ENCODE measurements at regions not wholly inside any gene's neighbourhood (a gene's known extent, or its start where the extent isn't known, plus 50 kb on each side); places are given as distances from the start of the nearest gene placed in this dataset.
A peak's percentile ranks its signal among the peaks of the same experiment; 100 is the strongest.

GRCh38 chr13:80408270-80408669 lies 67.3 kb upstream of the SPRY2 start:
- ChIA-PET CTCF (no interaction called here), POLR2A (ENCODE audit: unreplicated experiment) (no interaction called here)
- Histone ChIP-seq H3K14ac (replicated peaks; ENCODE audit: low read depth, low read length) (no peak overlapping the region), H3K36me3 (ENCODE audit: control insufficient read depth, insufficient read depth, low read length) (no peaks in the 10 kb centered on the region), H3K18ac (ENCODE audit: low read depth, low read length) (no peak overlapping the region), H2AFZ (replicated peaks; ENCODE audit: low read length, poor library complexity) (no peak overlapping the region), H3K27me3 (ENCODE audit: control insufficient read depth, insufficient read depth, low read length) (no peaks in the 10 kb centered on the region), H3K9me1 (ENCODE audit: insufficient read depth, low read length) (no peaks in the 10 kb centered on the region), H2BK15ac (ENCODE audit: low read depth, low read length) (no peak overlapping the region), H3K9ac (ENCODE audit: low read depth, low read length) (no peak overlapping the region), H4K5ac (ENCODE audit: low read depth, low read length) (no peak overlapping the region), H2BK120ac (ENCODE audit: low read depth, low read length) (no peak overlapping the region), H4K8ac (ENCODE audit: low read depth in 2 of 2, low read length in 2 of 2) (no peak overlapping the region), H4K20me1 (ENCODE audit: insufficient read depth, low read length) (no peaks in the 10 kb centered on the region), H3K56ac (ENCODE audit: extremely low read depth, insufficient read depth, low read length) (no peak overlapping the region), H3K79me1 (ENCODE audit: low read depth in 1 of 2, low read length in 2 of 2) (no peaks in the 10 kb centered on the region), H3K23ac (ENCODE audit: low read depth, low read length) (no peak overlapping the region), H2AK9ac (replicated peaks; ENCODE audit: low read depth, low read length, poor library complexity) (no peak overlapping the region), H3K4me2 (ENCODE audit: low read depth, low read length) (no peak overlapping the region), H3K4me3 (ENCODE audit: insufficient read depth, low read depth, low read length) (no peak overlapping the region), H2BK20ac (ENCODE audit: low read depth, low read length) (no peak overlapping the region), H2BK5ac (ENCODE audit: low read depth, low read length, poor library complexity, severe bottlenecking) (no peak overlapping the region), H3K27ac (ENCODE audit: insufficient read depth, low read length) (no peak overlapping the region), H4K91ac (ENCODE audit: insufficient read depth, low read depth, low read length) (no peak overlapping the region), H3K9me3 (ENCODE audit: control insufficient read depth, insufficient read depth, low read length) (no peaks in the 10 kb centered on the region), H3K4me1 (ENCODE audit: control insufficient read depth, insufficient read depth, low read length) (no peaks in the 10 kb centered on the region), H2AK5ac (ENCODE audit: low read depth, low read length) (no peak overlapping the region), H3K4ac (ENCODE audit: low read depth, low read length) (no peak overlapping the region)
- ATAC-seq (ENCODE audit: low read depth) (no peak), DNase-seq (no peak)
- in situ Hi-C loops (cut with MboI; ENCODE audit: low sequenced_read_pairs): no loop called here
- intact Hi-C loops (cut with micrococcal nuclease): no loop called here
- 55% methylated on average over 2 of the region's 5 CpGs; no CpG with 5 or more reads in 1 of the 2 experiments for WGBS, 2 experiments (ENCODE audit: extremely low coverage in 2 of 2, insufficient read length in 1 of 2)
- TF ChIP-seq RAD21 (IDR thresholded peaks at IDR 0.05; ENCODE audit: low read length) (0 out of 2 replicates have a peak, but pooled peaks have one; percentile 3), SMC3 (IDR thresholded peaks at IDR 0.05; ENCODE audit: low read depth, low read length) (no peak)
- BruUV-seq (replicated peaks): no TSS peak
- dilution Hi-C loops (cut with HindIII; ENCODE audit: low sequenced_read_pairs, unreplicated experiment): no loop called here

Measured in IMR-90 (cell line).